Bronchial epithelial cell (primary cell): ENCODE measurements at regions not wholly inside any gene's neighbourhood (a gene's known extent, or its start where the extent isn't known, plus 50 kb on each side); places are given as distances from the start of the nearest gene placed in this dataset.

Experiments used
- DNase-seq: peaks from one replicate; pipeline ENCODE4 v3.0.0-alpha.2; 2010; ENCODE audit warnings: low read depth
- FAIRE-seq: peaks from 2 replicates; lab custom pipeline; 2011; peaks lifted over from hg19 to GRCh38; lab: Jason Lieb, UNC
- H3K27me3 ChIP-seq: 2 replicates; pipeline ENCODE4 v1.5.1; 2011; ENCODE audit warnings: low read length; ENCODE audit not compliant: control insufficient read depth, insufficient read depth
- H3K36me3 ChIP-seq: 2 replicates; pipeline ENCODE4 v1.5.1; 2011; ENCODE audit warnings: low read length; ENCODE audit not compliant: control insufficient read depth, insufficient read depth
- H3K4me3 ChIP-seq: 2 replicates; pipeline ENCODE4 v1.5.1; 2011; ENCODE audit warnings: mild to moderate bottlenecking, low read depth, low read length, control low read depth
- TF ChIP-seq, protein P1 (sequence below): IDR thresholded peaks from 2 replicates; pipeline ENCODE4 v1.5.1; 2011; ENCODE audit warnings: mild to moderate bottlenecking, moderate library complexity, low read length, control low read depth, inconsistent platforms; ENCODE audit not compliant: insufficient read depth, severe bottlenecking

GRCh38 chr5:8053270-8053669 is 184.3 kb downstream of the MTRR start:
- no peak overlapping the region for H3K4me3 ChIP-seq
- TF ChIP-seq, protein P1, sequence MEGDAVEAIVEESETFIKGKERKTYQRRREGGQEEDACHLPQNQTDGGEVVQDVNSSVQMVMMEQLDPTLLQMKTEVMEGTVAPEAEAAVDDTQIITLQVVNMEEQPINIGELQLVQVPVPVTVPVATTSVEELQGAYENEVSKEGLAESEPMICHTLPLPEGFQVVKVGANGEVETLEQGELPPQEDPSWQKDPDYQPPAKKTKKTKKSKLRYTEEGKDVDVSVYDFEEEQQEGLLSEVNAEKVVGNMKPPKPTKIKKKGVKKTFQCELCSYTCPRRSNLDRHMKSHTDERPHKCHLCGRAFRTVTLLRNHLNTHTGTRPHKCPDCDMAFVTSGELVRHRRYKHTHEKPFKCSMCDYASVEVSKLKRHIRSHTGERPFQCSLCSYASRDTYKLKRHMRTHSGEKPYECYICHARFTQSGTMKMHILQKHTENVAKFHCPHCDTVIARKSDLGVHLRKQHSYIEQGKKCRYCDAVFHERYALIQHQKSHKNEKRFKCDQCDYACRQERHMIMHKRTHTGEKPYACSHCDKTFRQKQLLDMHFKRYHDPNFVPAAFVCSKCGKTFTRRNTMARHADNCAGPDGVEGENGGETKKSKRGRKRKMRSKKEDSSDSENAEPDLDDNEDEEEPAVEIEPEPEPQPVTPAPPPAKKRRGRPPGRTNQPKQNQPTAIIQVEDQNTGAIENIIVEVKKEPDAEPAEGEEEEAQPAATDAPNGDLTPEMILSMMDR, result no peak
- no peaks in the 10 kb centered on the region for H3K36me3 ChIP-seq
- no peaks in the 10 kb centered on the region for H3K27me3 ChIP-seq
- no peak for DNase-seq
- FAIRE-seq, result no peak

DNA sequence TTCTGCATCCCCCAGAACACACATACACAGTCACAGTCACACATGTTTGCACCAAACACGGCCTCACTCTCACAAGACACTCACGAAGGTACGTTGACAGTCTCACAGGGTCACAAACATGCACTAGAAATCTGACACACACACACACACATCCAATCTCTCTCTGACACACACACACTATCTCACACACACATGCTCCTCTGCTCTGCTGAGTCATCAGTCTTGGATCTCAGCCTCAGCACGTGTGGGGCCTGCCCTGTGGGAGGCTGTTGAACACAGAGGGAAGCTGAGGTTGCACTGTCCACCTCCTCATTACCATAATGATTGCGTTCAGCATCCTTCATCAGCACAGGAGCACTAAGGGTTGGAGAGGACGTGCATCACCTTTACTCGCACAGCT is 188.8 kb downstream of the MTRR start:
- FAIRE-seq (no peak), DNase-seq (no peak)
- H3K27me3 ChIP-seq, result no peaks in the 10 kb centered on the region
- no peaks in the 10 kb centered on the region for H3K36me3 ChIP-seq
- TF ChIP-seq, protein P1, result no peak
- H3K4me3 ChIP-seq, result no peak overlapping the region

DNA sequence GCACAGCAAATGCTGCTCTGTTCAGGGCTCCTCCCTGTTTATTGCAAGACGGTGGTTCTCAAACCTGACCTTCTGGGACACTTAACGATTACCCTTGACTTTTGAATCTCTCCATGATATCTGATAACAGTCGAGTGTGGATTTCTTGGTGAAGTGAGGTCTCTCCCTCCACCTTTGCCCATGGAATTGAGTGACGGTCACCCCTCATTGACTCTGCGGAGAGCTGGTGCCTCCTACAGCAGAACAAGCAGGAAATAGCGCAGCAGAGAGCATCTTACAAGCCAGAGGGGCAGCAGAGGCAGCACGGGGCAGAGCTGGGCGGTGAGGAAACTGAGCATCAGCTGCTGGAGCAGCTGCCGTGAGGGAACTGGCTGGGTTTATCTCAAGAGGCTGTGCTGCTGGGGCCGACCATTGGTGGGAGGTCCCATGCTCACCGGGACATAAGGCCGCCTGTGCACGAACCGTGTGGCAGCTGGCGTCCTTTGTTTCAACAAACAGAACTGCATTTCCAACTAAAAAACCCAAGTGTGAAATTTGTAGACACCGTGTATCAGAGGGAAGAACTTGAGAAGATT is 189.8 kb downstream of the MTRR start:
- TF ChIP-seq, protein P1, result no peak
- Histone ChIP-seq H3K27me3 (no peaks in the 10 kb centered on the region), H3K36me3 (no peaks in the 10 kb centered on the region), H3K4me3 (no peak overlapping the region)
- FAIRE-seq (no peak), DNase-seq (no peak)

- Histone ChIP-seq H3K27me3 (no peaks in the 10 kb centered on the region), H3K36me3 (no peaks in the 10 kb centered on the region), H3K4me3 (no peak overlapping the region)
- FAIRE-seq (no peak), DNase-seq (no peak)
- TF ChIP-seq, protein P1, result no peak
These were observed 190.4 kb downstream of the MTRR start for GRCh38 chr5:8059337-8059736.

DNA sequence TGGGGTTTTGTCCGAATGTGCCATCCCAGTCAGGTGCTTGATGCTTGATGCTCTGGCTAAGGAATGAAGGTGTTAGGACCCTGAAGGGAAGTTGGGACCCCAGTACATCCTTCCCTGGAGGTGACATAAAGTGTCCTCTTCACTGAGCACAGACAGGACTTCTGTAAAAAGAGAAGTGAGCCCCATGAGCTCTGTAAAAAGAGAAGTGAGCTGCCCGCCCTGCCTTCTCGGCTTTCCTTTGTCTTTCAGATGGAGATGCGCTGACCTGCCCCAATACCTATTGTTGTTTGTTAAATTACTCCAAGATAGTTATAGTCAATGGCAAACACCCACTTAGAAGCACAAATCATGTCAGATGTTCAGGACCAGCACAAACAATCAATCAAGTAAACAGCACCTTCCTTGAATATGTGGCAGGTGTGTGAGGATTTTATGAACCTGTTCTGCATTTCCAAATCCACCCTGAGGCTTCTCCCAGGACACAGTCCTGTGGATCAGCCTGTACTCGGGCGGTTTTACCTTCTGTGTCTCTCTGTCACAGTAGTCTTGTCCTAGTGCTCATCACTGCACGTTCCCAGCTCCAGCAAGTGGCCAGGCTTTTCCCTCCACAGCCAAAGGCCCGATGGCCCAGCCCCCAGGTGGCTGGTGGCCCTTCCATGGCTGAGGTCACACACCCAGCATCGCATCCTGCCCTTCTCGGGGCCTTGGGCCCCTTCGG is 191.4 kb downstream of the MTRR start:
- FAIRE-seq (no peak), DNase-seq (no peak)
- Histone ChIP-seq H3K36me3 (no peaks in the 10 kb centered on the region), H3K4me3 (no peak overlapping the region), H3K27me3 (no peaks in the 10 kb centered on the region)
- TF ChIP-seq, protein P1, result no peak
